SKM-1 treated with dmso at 0.1 percent for 144 hours (cell line): ENCODE measurements at regions not wholly inside any gene's neighbourhood (a gene's known extent, or its start where the extent isn't known, plus 50 kb on each side); places are given as distances from the start of the nearest gene placed in this dataset.

Experiments
- DNase-seq: peaks from one replicate; lab custom pipeline; 2025; ENCODE audit not compliant: unreplicated experiment; lab: John Stamatoyannopoulos, UW

- DNase-seq, result no peak
Measured at GRCh38 chr14:84003346-84003745, 1526.6 kb upstream of the FLRT2 start.

- DNase-seq, result no peak
Measured at GRCh38 chr14:84006643-84007155, 1523.2 kb upstream of the FLRT2 start.

GRCh38 chr14:84013424-84013823 is 1516.5 kb upstream of the FLRT2 start:
- no peak for DNase-seq

GRCh38 chr14:84017495-84017894 is 1512.4 kb upstream of the FLRT2 start:
- DNase-seq, result no peak

- DNase-seq, result no peak
Measured at GRCh38 chr14:84021433-84021832, 1508.5 kb upstream of the FLRT2 start.

GRCh38 chr14:84024231-84024820 is 1505.6 kb upstream of the FLRT2 start:
- DNase-seq, result no peak

GRCh38 chr14:84025106-84026012 is 1504.6 kb upstream of the FLRT2 start:
- DNase-seq, result no peak

- DNase-seq, result no peak
Measured at GRCh38 chr14:84027351-84027750, 1502.6 kb upstream of the FLRT2 start.

- no peak for DNase-seq
Measured at GRCh38 chr14:84028080-84028604, 1501.8 kb upstream of the FLRT2 start.

GRCh38 chr14:84029246-84029645 is 1500.7 kb upstream of the FLRT2 start:
- DNase-seq, result no peak

- DNase-seq, result no peak
Measured at GRCh38 chr14:84029720-84030119, 1500.2 kb upstream of the FLRT2 start.

- peak; percentile 11 for DNase-seq
Measured at GRCh38 chr14:84036840-84037239, 1493.1 kb upstream of the FLRT2 start.

- DNase-seq, result no peak
Measured at GRCh38 chr14:84037593-84037992, 1492.4 kb upstream of the FLRT2 start.

GRCh38 chr14:84040101-84040500 is 1489.8 kb upstream of the FLRT2 start:
- DNase-seq, result no peak

- no peak for DNase-seq
Measured at GRCh38 chr14:84041421-84041820, 1488.5 kb upstream of the FLRT2 start.

GRCh38 chr14:84042992-84043391 is 1487.0 kb upstream of the FLRT2 start:
- DNase-seq, result no peak

- DNase-seq, result no peak
Measured at GRCh38 chr14:84064316-84065125, 1465.4 kb upstream of the FLRT2 start.

GRCh38 chr14:84065811-84066210 is 1464.1 kb upstream of the FLRT2 start:
- DNase-seq, result no peak

- no peak for DNase-seq
Measured at GRCh38 chr14:84068288-84068687, 1461.7 kb upstream of the FLRT2 start.

- DNase-seq, result no peak
Measured at GRCh38 chr14:84071061-84071460, 1458.9 kb upstream of the FLRT2 start.

GRCh38 chr14:84074626-84075025 is 1455.3 kb upstream of the FLRT2 start:
- no peak for DNase-seq
